B cell (primary cell): ENCODE measurements at regions not wholly inside any gene's neighbourhood (a gene's known extent, or its start where the extent isn't known, plus 50 kb on each side); places are given as distances from the start of the nearest gene placed in this dataset.

Experiments
- EZH2 ChIP-seq: IDR thresholded peaks from 2 replicates; pipeline ENCODE4 v1.6.1; 2012; ENCODE audit warnings: borderline replicate concordance, low read depth, mild to moderate bottlenecking, moderate library complexity, low read length; ENCODE audit not compliant: insufficient read depth, poor library complexity, severe bottlenecking
- TF ChIP-seq, protein P1 (sequence below): fragments of 200-600 bp; IDR thresholded peaks from one replicate; pipeline ENCODE4 v1.8.0; 2022; ENCODE audit warnings: antibody characterized with exemption, mild to moderate bottlenecking

DNA sequence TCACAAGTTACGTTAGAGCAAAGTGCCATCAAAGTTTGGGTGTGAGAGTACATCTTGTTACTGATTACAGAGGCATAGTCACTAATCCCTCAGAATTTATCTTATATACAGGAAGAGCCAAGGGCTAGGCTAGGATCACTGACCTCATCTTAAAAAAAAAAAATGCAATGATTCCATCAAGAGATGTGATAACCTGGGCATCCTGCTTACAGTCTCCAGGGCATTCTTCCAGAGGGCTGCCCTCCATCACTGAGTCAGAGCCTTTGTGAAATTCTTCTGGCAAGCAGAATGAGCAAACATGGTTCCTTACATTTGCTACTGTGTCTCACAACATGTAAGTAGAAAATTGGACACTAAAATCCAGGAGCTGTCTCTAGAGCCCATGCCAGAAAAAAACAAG, 410.6 kb downstream of the ZFHX3 start:
- TF ChIP-seq, protein P1, sequence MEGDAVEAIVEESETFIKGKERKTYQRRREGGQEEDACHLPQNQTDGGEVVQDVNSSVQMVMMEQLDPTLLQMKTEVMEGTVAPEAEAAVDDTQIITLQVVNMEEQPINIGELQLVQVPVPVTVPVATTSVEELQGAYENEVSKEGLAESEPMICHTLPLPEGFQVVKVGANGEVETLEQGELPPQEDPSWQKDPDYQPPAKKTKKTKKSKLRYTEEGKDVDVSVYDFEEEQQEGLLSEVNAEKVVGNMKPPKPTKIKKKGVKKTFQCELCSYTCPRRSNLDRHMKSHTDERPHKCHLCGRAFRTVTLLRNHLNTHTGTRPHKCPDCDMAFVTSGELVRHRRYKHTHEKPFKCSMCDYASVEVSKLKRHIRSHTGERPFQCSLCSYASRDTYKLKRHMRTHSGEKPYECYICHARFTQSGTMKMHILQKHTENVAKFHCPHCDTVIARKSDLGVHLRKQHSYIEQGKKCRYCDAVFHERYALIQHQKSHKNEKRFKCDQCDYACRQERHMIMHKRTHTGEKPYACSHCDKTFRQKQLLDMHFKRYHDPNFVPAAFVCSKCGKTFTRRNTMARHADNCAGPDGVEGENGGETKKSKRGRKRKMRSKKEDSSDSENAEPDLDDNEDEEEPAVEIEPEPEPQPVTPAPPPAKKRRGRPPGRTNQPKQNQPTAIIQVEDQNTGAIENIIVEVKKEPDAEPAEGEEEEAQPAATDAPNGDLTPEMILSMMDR: no peak
- no peak for TF ChIP-seq EZH2
